Activated CD4-positive, alpha-beta memory T cell treated with anti-CD3 and anti-CD28 coated beads for 36 hours (primary cell): ENCODE measurements at regions not wholly inside any gene's neighbourhood (a gene's known extent, or its start where the extent isn't known, plus 50 kb on each side); places are given as distances from the start of the nearest gene placed in this dataset.

Source experiments
- CTCF ChIA-PET: fragments of 350-600 bp; sonication (Branson Sonifier 250); formaldehyde crosslinking; loops from one replicate; lab custom pipeline; 2021; ENCODE audit warnings: antibody characterized with exemption, inconsistent platforms; lab: Charles Lee
- POLR2A ChIA-PET: fragments of 350-600 bp; sonication (Branson Sonifier 250); formaldehyde crosslinking; loops from one replicate; lab custom pipeline; 2021; ENCODE audit warnings: antibody characterized with exemption; lab: Charles Lee
- DNase-seq: peaks from one replicate; pipeline ENCODE4 v3.0.0-alpha.2; 2020
- H3K27ac Mint-ChIP-seq: one replicate; pipeline ENCODE4 v1.8.0; 2021; ENCODE audit warnings: mixed read lengths
- H3K27me3 Mint-ChIP-seq: one replicate; pipeline ENCODE4 v1.8.0; 2021; ENCODE audit warnings: mixed read lengths
- H3K36me3 Mint-ChIP-seq: one replicate; pipeline ENCODE4 v1.8.0; 2021; ENCODE audit warnings: mixed read lengths
- H3K4me1 Mint-ChIP-seq: one replicate; pipeline ENCODE4 v1.8.0; 2021; ENCODE audit warnings: low read depth, mixed read lengths
- H3K4me3 Mint-ChIP-seq: one replicate; pipeline ENCODE4 v1.8.0; 2021; ENCODE audit warnings: mild to moderate bottlenecking, mixed read lengths
- H3K9me3 Mint-ChIP-seq: one replicate; pipeline ENCODE4 v1.8.0; 2021; ENCODE audit warnings: mixed read lengths
- intact Hi-C: fragments of 100-400 bp; cut with micrococcal nuclease; formaldehyde crosslinking; loops from one replicate; pipeline ENCODE4 v1.15.1; 2023

GRCh38 chr5:69032009-69032408, 61.8 kb upstream of the SLC30A5 start:
- Mint-ChIP-seq H3K36me3 (no peaks in the 10 kb centered on the region), H3K27ac (no peak overlapping the region), H3K4me1 (no peaks in the 10 kb centered on the region), H3K4me3 (no peak overlapping the region), H3K27me3 (peaks cover 5% of the 10 kb centered on the region), H3K9me3 (no peaks in the 10 kb centered on the region)
- ChIA-PET CTCF (interaction anchor here (1.0 to 1.6 kb wide), 2 partner anchors 10 to 11 kb away, joined by 3 to 4 read pairs; no protein-coding TSS in a partner anchor), POLR2A (no interaction called here)
- intact Hi-C loops: no loop called here
- DNase-seq: no peak

- intact Hi-C loops: no loop called here
- no peaks in the 10 kb centered on the region for H3K9me3 Mint-ChIP-seq
- H3K27me3 Mint-ChIP-seq: peaks cover 5% of the 10 kb centered on the region
- no peak overlapping the region for H3K27ac Mint-ChIP-seq
- no peaks in the 10 kb centered on the region for H3K36me3 Mint-ChIP-seq
- POLR2A ChIA-PET: no interaction called here
- DNase-seq: no peak
- H3K4me1 Mint-ChIP-seq: no peaks in the 10 kb centered on the region
- CTCF ChIA-PET: interaction anchor here (1.0 kb wide), 1 partner anchor 9 kb away, joined by 4 read pairs; no protein-coding TSS in a partner anchor
- no peak overlapping the region for H3K4me3 Mint-ChIP-seq
These were observed 60.1 kb upstream of the SLC30A5 start for GRCh38 chr5:69033690-69034089.

GRCh38 chr5:69034898-69035297, 58.9 kb upstream of the SLC30A5 start:
- Mint-ChIP-seq H3K9me3 (no peaks in the 10 kb centered on the region), H3K4me1 (no peaks in the 10 kb centered on the region), H3K4me3 (no peak overlapping the region), H3K36me3 (no peaks in the 10 kb centered on the region), H3K27ac (no peak overlapping the region), H3K27me3 (peaks cover 4% of the 10 kb centered on the region)
- CTCF ChIA-PET: interaction anchor here (0.9 kb wide), 1 partner anchor 11 kb away, joined by 4 read pairs; no protein-coding TSS in a partner anchor
- intact Hi-C loops: no loop called here
- POLR2A ChIA-PET: no interaction called here
- DNase-seq: no peak

- Mint-ChIP-seq H3K4me3 (no peak overlapping the region), H3K9me3 (no peaks in the 10 kb centered on the region), H3K4me1 (no peaks in the 10 kb centered on the region), H3K36me3 (no peaks in the 10 kb centered on the region), H3K27me3 (peaks cover 3% of the 10 kb centered on the region), H3K27ac (no peak overlapping the region)
- CTCF ChIA-PET: interaction anchor here (0.9 kb wide), 1 partner anchor 12 kb away, joined by 4 read pairs; no protein-coding TSS in a partner anchor
- POLR2A ChIA-PET: no interaction called here
- DNase-seq: no peak
- intact Hi-C loops: no loop called here
These were observed 58.1 kb upstream of the SLC30A5 start for GRCh38 chr5:69035665-69036064.

- Mint-ChIP-seq H3K4me3 (no peak overlapping the region), H3K4me1 (peaks cover 5% of the 10 kb centered on the region), H3K9me3 (no peaks in the 10 kb centered on the region), H3K36me3 (no peaks in the 10 kb centered on the region), H3K27ac (no peak overlapping the region), H3K27me3 (peaks cover 1% of the 10 kb centered on the region)
- DNase-seq: no peak
- intact Hi-C loops: no loop called here
- CTCF ChIA-PET: no interaction called here
- POLR2A ChIA-PET: no interaction called here
These were observed 55.3 kb upstream of the SLC30A5 start for GRCh38 chr5:69038539-69038938.

- intact Hi-C loops: loop anchor here (10.0 kb wide), 2 partner anchors 125 to 245 kb away; partner anchors contain the start of gene CCNB1
- Mint-ChIP-seq H3K9me3 (no peaks in the 10 kb centered on the region), H3K36me3 (no peaks in the 10 kb centered on the region), H3K4me1 (peaks cover 8% of the 10 kb centered on the region), H3K4me3 (no peak overlapping the region), H3K27ac (no peak overlapping the region), H3K27me3 (no peaks in the 10 kb centered on the region)
- no peak for DNase-seq
- POLR2A ChIA-PET: no interaction called here
- CTCF ChIA-PET: no interaction called here
These were observed 54.0 kb upstream of the SLC30A5 start for GRCh38 chr5:69039829-69040228.

GRCh38 chr5:69042500-69042899, 51.3 kb upstream of the SLC30A5 start:
- ChIA-PET CTCF (interaction anchor here (0.6 to 3.8 kb wide), 13 partner anchors 8 to 337 kb away, joined by 3 to 26 read pairs (median 3); partner anchors contain the start of genes CCDC125, CENPH and SLC30A5), POLR2A (no interaction called here)
- DNase-seq: no peak
- no peaks in the 10 kb centered on the region for H3K36me3 Mint-ChIP-seq
- H3K4me3 Mint-ChIP-seq: no peak overlapping the region
- H3K4me1 Mint-ChIP-seq: peaks cover 8% of the 10 kb centered on the region
- H3K27me3 Mint-ChIP-seq: no peaks in the 10 kb centered on the region
- H3K27ac Mint-ChIP-seq: peak overlapping the region; percentile 76
- intact Hi-C loops: loop anchor here (2.0 to 10.0 kb wide), 4 partner anchors 122 to 326 kb away; partner anchors contain the start of genes AK6, CCNB1, RAD17 and TAF9
- no peaks in the 10 kb centered on the region for H3K9me3 Mint-ChIP-seq

GRCh38 chr5:69042915-69043654, 50.7 kb upstream of the SLC30A5 start:
- H3K9me3 Mint-ChIP-seq: no peaks in the 10 kb centered on the region
- intact Hi-C loops: loop anchor here (1.0 to 10.0 kb wide), 6 partner anchors 50 to 326 kb away; partner anchors contain the start of genes AK6, CCNB1, RAD17 and TAF9
- peak overlapping the region; percentile 76 for H3K27ac Mint-ChIP-seq
- CTCF ChIA-PET: interaction anchor here (0.5 to 3.8 kb wide), 19 partner anchors 8 to 336 kb away, joined by 3 to 26 read pairs (median 3); partner anchors contain the start of genes CCDC125, CENPH and SLC30A5
- DNase-seq: peak; percentile 82
- POLR2A ChIA-PET: interaction anchor here (0.6 kb wide), 1 partner anchor 51 kb away, joined by 3 read pairs; no protein-coding TSS in a partner anchor
- peak overlapping the region; percentile 70 for H3K4me3 Mint-ChIP-seq
- no peaks in the 10 kb centered on the region for H3K36me3 Mint-ChIP-seq
- no peaks in the 10 kb centered on the region for H3K27me3 Mint-ChIP-seq
- peaks cover 8% of the 10 kb centered on the region for H3K4me1 Mint-ChIP-seq

- intact Hi-C loops: loop anchor here (1.0 to 10.0 kb wide), 6 partner anchors 50 to 325 kb away; partner anchors contain the start of genes AK6, CCNB1, RAD17 and TAF9
- no peak for DNase-seq
- H3K4me3 Mint-ChIP-seq: peak overlapping the region; percentile 40
- ChIA-PET POLR2A (interaction anchor here (0.6 kb wide), 1 partner anchor 51 kb away, joined by 3 read pairs; no protein-coding TSS in a partner anchor), CTCF (interaction anchor here (1.1 to 3.8 kb wide), 8 partner anchors 17 to 329 kb away, joined by 3 to 26 read pairs (median 5); partner anchors contain the start of genes CCDC125, CENPH and SLC30A5)
- no peak overlapping the region for H3K27ac Mint-ChIP-seq
- peaks cover 8% of the 10 kb centered on the region for H3K4me1 Mint-ChIP-seq
- H3K27me3 Mint-ChIP-seq: no peaks in the 10 kb centered on the region
- no peaks in the 10 kb centered on the region for H3K9me3 Mint-ChIP-seq
- H3K36me3 Mint-ChIP-seq: no peaks in the 10 kb centered on the region
These were observed 50.2 kb upstream of the SLC30A5 start for GRCh38 chr5:69043655-69043996.
